WERI-Rb-1 (cell line): ENCODE measurements at regions not wholly inside any gene's neighbourhood (a gene's known extent, or its start where the extent isn't known, plus 50 kb on each side); places are given as distances from the start of the nearest gene placed in this dataset.
"Not testable (repeated sequence)": the region's sequence is repeated elsewhere in the genome, so short reads cannot be mapped to it uniquely, and the experiment has no call there.

Experiments
- DNase-seq: peaks from one replicate; pipeline ENCODE4 v3.0.0-alpha.2; 2020
- H3K27ac ChIP-seq: fragments of 250-450 bp; sonication (Bioruptor Pico); 2 replicates; pipeline ENCODE4 v1.5.1; 2020; ENCODE audit warnings: mild to moderate bottlenecking, moderate library complexity
- H3K27me3 ChIP-seq: fragments of 250-450 bp; sonication (Bioruptor Pico); 2 replicates; pipeline ENCODE4 v1.5.1; 2021; ENCODE audit warnings: mild to moderate bottlenecking, low read depth, moderate library complexity; ENCODE audit not compliant: insufficient read depth, severe bottlenecking
- H3K36me3 ChIP-seq: fragments of 250-450 bp; sonication (Bioruptor Pico); 2 replicates; pipeline ENCODE4 v1.5.1; 2020; ENCODE audit warnings: mild to moderate bottlenecking, moderate library complexity
- H3K4me3 ChIP-seq: 2 replicates; pipeline ENCODE4 v1.5.1; 2011; ENCODE audit warnings: low read depth, mild to moderate bottlenecking, control low read depth, low read length
- H3K9me3 ChIP-seq: fragments of 250-450 bp; sonication (Bioruptor Pico); 2 replicates; pipeline ENCODE4 v1.5.1; 2021; ENCODE audit warnings: mild to moderate bottlenecking, moderate library complexity; ENCODE audit not compliant: severe bottlenecking
- CTCF ChIP-seq: IDR thresholded peaks from 2 replicates; pipeline ENCODE4 v1.5.1; 2011; ENCODE audit warnings: low read depth, mild to moderate bottlenecking, control low read depth, inconsistent platforms, low read length

DNA sequence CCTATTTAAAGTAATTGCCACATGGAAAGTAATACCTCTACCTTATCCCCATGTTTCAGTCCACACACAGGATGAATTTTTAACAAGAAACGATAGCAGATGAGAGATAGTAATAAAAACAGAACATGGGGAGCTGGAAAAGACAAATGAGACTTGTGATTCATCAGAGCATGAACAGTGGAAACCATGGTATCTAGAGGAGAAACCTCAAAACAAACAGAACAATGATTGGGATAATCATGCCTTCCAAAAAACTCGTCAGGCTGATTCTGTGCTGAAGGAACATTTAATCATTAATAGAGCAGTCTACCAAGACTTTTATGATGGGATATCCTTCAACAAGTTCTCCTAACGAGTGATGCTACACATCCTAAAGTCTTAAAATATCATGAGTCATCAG, 1390.7 kb downstream of the FSCB start:
- Histone ChIP-seq H3K4me3 (no peak overlapping the region), H3K36me3 (no peaks in the 10 kb centered on the region), H3K27ac (no peak overlapping the region), H3K9me3 (no peaks in the 10 kb centered on the region), H3K27me3 (peaks cover 7% of the 10 kb centered on the region)
- DNase-seq: no peak
- no peak for TF ChIP-seq CTCF

DNA sequence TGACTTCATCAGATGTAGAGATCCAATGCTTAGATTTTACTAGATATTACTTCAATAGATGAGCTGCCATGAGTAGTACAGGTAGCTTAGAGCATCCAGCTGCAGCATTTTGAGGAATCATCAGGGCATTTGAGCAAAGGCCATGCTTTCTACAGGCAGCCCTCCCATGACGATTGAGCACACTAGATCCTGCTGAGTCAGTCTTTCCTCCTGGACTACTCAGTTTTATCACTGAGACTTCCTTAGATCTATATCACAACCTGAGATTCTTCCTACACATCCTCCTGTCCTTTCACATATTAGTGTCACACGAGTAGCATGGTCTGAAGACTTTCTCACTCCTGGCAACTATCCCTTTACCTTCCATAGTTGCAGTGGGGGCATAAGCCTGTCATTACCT, 1401.8 kb downstream of the FSCB start:
- no peak overlapping the region for H3K4me3 ChIP-seq
- DNase-seq: no peak
- no peaks in the 10 kb centered on the region for H3K9me3 ChIP-seq
- H3K36me3 ChIP-seq: no peaks in the 10 kb centered on the region
- H3K27ac ChIP-seq: no peak overlapping the region
- no peak for TF ChIP-seq CTCF
- H3K27me3 ChIP-seq: peaks cover 4% of the 10 kb centered on the region

GRCh38 chr14:43090380-43090779, 1416.7 kb downstream of the FSCB start:
- TF ChIP-seq CTCF: no peak
- H3K36me3 ChIP-seq: no peaks in the 10 kb centered on the region
- no peak for DNase-seq
- H3K9me3 ChIP-seq: no peaks in the 10 kb centered on the region
- H3K27me3 ChIP-seq: peaks cover 26% of the 10 kb centered on the region
- no peak overlapping the region for H3K4me3 ChIP-seq
- no peak overlapping the region for H3K27ac ChIP-seq

DNA sequence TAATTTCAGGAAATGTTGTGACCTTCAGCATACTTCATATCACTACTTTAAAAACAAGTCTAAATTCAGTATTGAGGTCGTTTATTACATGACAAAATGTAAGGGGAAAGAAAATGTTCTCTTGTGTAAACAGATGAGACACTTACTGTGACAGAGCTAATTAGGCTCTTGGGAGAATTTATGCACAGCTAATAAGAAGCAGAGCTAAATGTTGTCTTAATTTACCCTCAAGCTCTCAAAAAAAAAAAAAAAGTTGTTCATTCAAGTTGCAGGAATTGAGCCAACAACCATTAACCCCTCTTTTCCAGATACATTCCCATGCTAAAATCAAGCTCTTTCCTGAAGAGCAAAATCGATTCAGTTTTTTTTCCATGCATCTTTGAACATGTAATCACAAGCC, 1419.4 kb downstream of the FSCB start:
- Histone ChIP-seq H3K27ac (no peak overlapping the region), H3K36me3 (no peaks in the 10 kb centered on the region), H3K4me3 (no peak overlapping the region), H3K9me3 (peaks cover 5% of the 10 kb centered on the region), H3K27me3 (peaks cover 26% of the 10 kb centered on the region)
- no peak for TF ChIP-seq CTCF
- no peak for DNase-seq

DNA sequence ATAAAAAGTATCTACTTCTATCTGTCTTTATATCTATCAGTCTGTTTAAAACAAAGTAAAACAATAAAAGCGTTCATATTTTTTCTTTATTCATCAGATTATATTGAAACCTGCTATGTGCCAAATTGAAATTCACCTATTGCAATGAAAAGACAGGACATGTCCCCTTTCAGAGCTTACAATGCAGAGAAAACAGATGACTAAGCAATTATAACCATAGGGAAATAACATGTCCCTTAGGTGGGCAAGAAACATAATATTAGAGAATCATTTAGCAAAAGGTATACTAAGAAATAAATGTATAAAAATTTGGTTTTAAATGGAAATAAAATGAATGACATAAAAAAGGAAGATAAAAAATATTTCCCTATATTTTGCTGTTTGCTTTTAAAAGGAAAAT, 1421.3 kb downstream of the FSCB start:
- no peak for TF ChIP-seq CTCF
- DNase-seq: no peak
- H3K4me3 ChIP-seq: no peak overlapping the region
- H3K27me3 ChIP-seq: peaks cover 23% of the 10 kb centered on the region
- H3K36me3 ChIP-seq: no peaks in the 10 kb centered on the region
- no peak overlapping the region for H3K27ac ChIP-seq
- peaks cover 5% of the 10 kb centered on the region for H3K9me3 ChIP-seq

- H3K27ac ChIP-seq, H3K9me3 ChIP-seq, DNase-seq, H3K27me3 ChIP-seq, H3K36me3 ChIP-seq, H3K4me3 ChIP-seq: not testable (repeated sequence)
Measured at GRCh38 chr14:43067372-43067771, 1439.7 kb downstream of the FSCB start.
